ENCODE measurements at regions not wholly inside any gene's neighbourhood (a gene's known extent, or its start where the extent isn't known, plus 50 kb on each side); places are given as distances from the start of the nearest gene placed in this dataset.

DNA sequence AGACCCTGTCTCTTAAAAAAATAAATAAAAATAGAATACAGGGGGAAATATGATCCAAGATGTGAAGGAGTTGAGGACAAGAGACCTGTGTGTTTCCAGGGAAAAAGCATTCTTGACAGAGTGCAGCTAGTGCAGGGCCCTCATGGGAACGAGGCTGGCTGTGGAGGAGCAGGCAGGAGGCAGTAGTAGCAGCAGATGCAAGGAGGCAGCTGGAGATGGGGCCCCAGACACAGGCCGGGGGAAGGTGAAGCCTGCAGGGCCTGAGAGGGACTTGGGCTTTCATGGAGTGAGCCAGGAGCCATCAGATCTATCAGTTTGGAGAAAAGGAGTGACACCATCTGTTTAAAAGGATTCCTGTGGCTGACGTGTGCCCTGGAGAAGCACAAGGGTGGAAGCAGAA, 71.4 kb upstream of the ZNF438 start:
- Histone ChIP-seq H3K27ac (ENCODE audit: low read depth, low read length) (no peak overlapping the region), H3K4me3 (ENCODE audit: low read length) (no peak overlapping the region), H3K9me3 (ENCODE audit: control insufficient read depth in 2 of 3, low read length in 3 of 3) (no peaks in the 10 kb centered on the region), H3K4me1 (ENCODE audit: control insufficient read depth in 2 of 2, insufficient read depth in 2 of 2, low read length in 2 of 2) (no peaks in the 10 kb centered on the region), H3K27me3 (ENCODE audit: control insufficient read depth in 2 of 2, insufficient read depth in 2 of 2, low read length in 2 of 2) (no peaks in the 10 kb centered on the region), H3K36me3 (ENCODE audit: control insufficient read depth in 2 of 3, insufficient read depth in 3 of 3, low read length in 3 of 3) (no peaks in the 10 kb centered on the region)
- intact Hi-C loops (cut with micrococcal nuclease): loop anchor here in 1 of 2 donors (5.0 kb wide), 1 partner anchor 659 kb away; no protein-coding TSS in a partner anchor
- H3K36me3 Mint-ChIP-seq: no peaks in the 10 kb centered on the region
- ChIA-PET POLR2A (no interaction called here), CTCF (no interaction called here)
- peaks cover 0 to under 1% (median 0%) of the 10 kb centered on the region in 11 donors for H3K9me3 Mint-ChIP-seq
- peaks cover 0 to 59% (median 4%) of the 10 kb centered on the region in 7 donors for H3K4me1 Mint-ChIP-seq
- no peak overlapping the region for H3K4me3 Mint-ChIP-seq
- H3K27ac Mint-ChIP-seq: peak overlapping the region in 3 of 9 donors; percentile 9 to 65 (median 61)
- no peaks in the 10 kb centered on the region for H3K27me3 Mint-ChIP-seq
- ATAC-seq: no peak
- no peak for DNase-seq

DNA sequence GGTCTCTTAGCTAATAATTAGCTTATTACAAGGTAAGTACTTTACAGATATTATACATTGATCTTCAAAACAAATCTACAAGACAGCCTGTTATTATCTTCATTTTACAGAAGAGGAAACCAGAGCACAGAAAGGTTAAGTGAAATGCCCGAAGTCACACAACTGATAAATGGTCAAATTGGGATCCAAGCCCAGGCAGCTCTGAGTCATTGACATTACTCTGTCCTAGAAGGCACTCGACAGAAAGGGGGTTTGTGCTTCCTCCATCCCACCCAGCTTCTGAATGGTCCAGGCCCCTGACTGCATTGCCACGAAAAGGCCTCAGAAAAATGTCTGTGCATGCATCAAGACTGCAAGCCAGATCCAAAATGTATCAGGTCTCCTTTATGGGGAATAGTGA, 81.3 kb upstream of the ZNF438 start:
- no peak overlapping the region for H3K27ac ChIP-seq (ENCODE audit: low read depth, low read length)
- H3K9me3 Mint-ChIP-seq: peaks cover 0 to 37% (median 5%) of the 10 kb centered on the region in 11 donors
- DNase-seq: no peak
- no peaks in the 10 kb centered on the region for H3K36me3 ChIP-seq (ENCODE audit: control insufficient read depth in 2 of 3, insufficient read depth in 3 of 3, low read length in 3 of 3)
- POLR2A ChIA-PET: no interaction called here
- H3K27ac Mint-ChIP-seq: no peak overlapping the region
- intact Hi-C loops (cut with micrococcal nuclease): no loop called here
- CTCF ChIA-PET: no interaction called here
- no peaks in the 10 kb centered on the region for H3K9me3 ChIP-seq (ENCODE audit: control insufficient read depth in 2 of 3, low read length in 3 of 3)
- H3K4me1 ChIP-seq (ENCODE audit: control insufficient read depth in 2 of 2, insufficient read depth in 2 of 2, low read length in 2 of 2): no peaks in the 10 kb centered on the region
- H3K27me3 Mint-ChIP-seq: peaks cover 0 to 2% (median 0%) of the 10 kb centered on the region in 5 donors
- no peak for ATAC-seq
- H3K4me3 Mint-ChIP-seq: no peak overlapping the region
- no peak overlapping the region for H3K4me3 ChIP-seq (ENCODE audit: low read length)
- no peaks in the 10 kb centered on the region for H3K4me1 Mint-ChIP-seq
- H3K27me3 ChIP-seq (ENCODE audit: control insufficient read depth in 2 of 2, insufficient read depth in 2 of 2, low read length in 2 of 2): no peaks in the 10 kb centered on the region
- H3K36me3 Mint-ChIP-seq: peaks cover 0 to 18% (median 4%) of the 10 kb centered on the region in 5 donors

DNA sequence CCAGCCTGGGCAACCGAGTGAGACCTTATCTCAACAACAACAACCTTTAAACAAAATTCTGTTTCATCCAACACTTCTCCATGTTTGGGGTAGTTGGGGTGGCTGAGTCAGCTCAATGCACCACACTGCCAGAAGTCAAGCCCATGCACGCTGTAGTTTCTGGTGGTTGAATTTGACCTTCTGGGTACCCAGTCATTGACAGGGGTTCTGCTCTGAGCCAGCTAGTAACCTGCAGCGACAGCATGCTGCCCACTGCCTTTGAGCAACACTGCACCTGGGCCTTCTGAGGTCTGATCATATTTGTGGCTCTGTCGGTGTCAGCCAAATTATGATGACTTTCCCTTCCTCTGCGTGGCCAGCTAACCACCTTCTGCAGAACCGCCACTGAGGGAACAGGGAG, 84.6 kb upstream of the ZNF438 start:
- H3K4me3 ChIP-seq (ENCODE audit: low read length): no peak overlapping the region
- Mint-ChIP-seq H3K27ac (no peak overlapping the region), H3K36me3 (peaks cover 0 to 16% (median 4%) of the 10 kb centered on the region in 5 donors), H3K27me3 (peaks cover 0 to 4% (median 0%) of the 10 kb centered on the region in 5 donors), H3K4me1 (peaks cover 0 to 10% (median 0%) of the 10 kb centered on the region in 7 donors), H3K4me3 (no peak overlapping the region), H3K9me3 (peaks cover 0 to 26% (median 4%) of the 10 kb centered on the region in 11 donors)
- H3K36me3 ChIP-seq (ENCODE audit: control insufficient read depth in 2 of 3, insufficient read depth in 3 of 3, low read length in 3 of 3): no peaks in the 10 kb centered on the region
- intact Hi-C loops (cut with micrococcal nuclease): no loop called here
- no peak overlapping the region for H3K27ac ChIP-seq (ENCODE audit: low read depth, low read length)
- H3K4me1 ChIP-seq (ENCODE audit: control insufficient read depth in 2 of 2, insufficient read depth in 2 of 2, low read length in 2 of 2): no peaks in the 10 kb centered on the region
- ChIA-PET CTCF (no interaction called here), POLR2A (no interaction called here)
- ATAC-seq (no peak), DNase-seq (no peak)
- H3K9me3 ChIP-seq (ENCODE audit: control insufficient read depth in 2 of 3, low read length in 3 of 3): no peaks in the 10 kb centered on the region
- no peaks in the 10 kb centered on the region for H3K27me3 ChIP-seq (ENCODE audit: control insufficient read depth in 2 of 2, insufficient read depth in 2 of 2, low read length in 2 of 2)

DNA sequence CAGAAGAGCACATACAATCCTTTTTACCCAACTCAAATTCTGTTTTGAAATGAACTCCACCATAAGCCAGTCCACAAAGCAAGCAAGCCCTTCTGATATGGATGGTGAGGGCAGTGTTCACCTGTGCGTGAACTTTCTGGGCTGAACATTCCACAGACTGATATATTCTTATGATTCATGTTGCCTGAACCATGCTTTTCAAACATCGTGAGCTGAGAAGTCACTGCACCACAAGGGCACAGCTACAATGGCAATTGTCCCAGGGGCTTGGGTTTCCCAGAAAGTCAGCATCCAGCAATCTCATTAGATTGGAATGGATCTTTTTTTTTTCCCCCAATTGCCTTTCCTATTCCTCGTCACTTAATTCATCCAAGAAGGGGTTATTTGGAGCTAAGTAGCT, 86.9 kb upstream of the ZNF438 start:
- Histone ChIP-seq H3K9me3 (ENCODE audit: control insufficient read depth in 2 of 3, low read length in 3 of 3) (no peaks in the 10 kb centered on the region), H3K27me3 (ENCODE audit: control insufficient read depth in 2 of 2, insufficient read depth in 2 of 2, low read length in 2 of 2) (no peaks in the 10 kb centered on the region), H3K27ac (ENCODE audit: low read depth, low read length) (no peak overlapping the region), H3K4me1 (ENCODE audit: control insufficient read depth in 2 of 2, insufficient read depth in 2 of 2, low read length in 2 of 2) (no peaks in the 10 kb centered on the region), H3K36me3 (ENCODE audit: control insufficient read depth in 2 of 3, insufficient read depth in 3 of 3, low read length in 3 of 3) (no peaks in the 10 kb centered on the region), H3K4me3 (ENCODE audit: low read length) (no peak overlapping the region)
- intact Hi-C loops (cut with micrococcal nuclease): no loop called here
- H3K4me3 Mint-ChIP-seq: no peak overlapping the region
- POLR2A ChIA-PET: no interaction called here
- H3K27ac Mint-ChIP-seq: no peak overlapping the region
- DNase-seq: no peak
- H3K4me1 Mint-ChIP-seq: peaks cover 0 to 14% (median 0%) of the 10 kb centered on the region in 7 donors
- CTCF ChIA-PET: interaction anchor here (0.7 kb wide), 1 partner anchor 247 kb away, joined by 3 read pairs; no protein-coding TSS in a partner anchor
- peaks cover 0 to 12% (median 3%) of the 10 kb centered on the region in 5 donors for H3K36me3 Mint-ChIP-seq
- peaks cover 0 to 4% (median 0%) of the 10 kb centered on the region in 5 donors for H3K27me3 Mint-ChIP-seq
- H3K9me3 Mint-ChIP-seq: peaks cover 0 to 12% (median 0%) of the 10 kb centered on the region in 11 donors
- no peak for ATAC-seq

DNA sequence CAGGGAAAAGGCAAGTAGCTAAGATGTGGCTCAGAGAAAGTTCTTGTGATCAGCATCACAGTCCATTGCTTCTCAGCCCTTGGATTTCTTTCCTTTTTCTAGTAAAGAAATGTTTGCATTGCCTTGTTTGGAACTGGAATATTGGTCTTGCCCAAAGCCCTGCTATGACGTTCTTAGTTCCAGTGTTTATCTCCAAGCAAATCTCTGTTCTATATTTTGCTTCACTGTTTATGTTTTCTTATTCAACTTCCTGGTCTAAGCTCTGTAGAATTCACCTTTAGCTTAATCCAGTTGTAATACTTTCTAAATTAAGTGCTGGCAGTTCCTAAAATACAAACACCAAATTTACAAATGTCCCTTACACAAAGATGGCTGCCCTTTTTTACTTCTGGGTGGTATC, 88.7 kb upstream of the ZNF438 start:
- no peaks in the 10 kb centered on the region for H3K4me1 ChIP-seq (ENCODE audit: control insufficient read depth in 2 of 2, insufficient read depth in 2 of 2, low read length in 2 of 2)
- DNase-seq (no peak), ATAC-seq (no peak)
- Mint-ChIP-seq H3K4me1 (peaks cover 0 to 14% (median 0%) of the 10 kb centered on the region in 7 donors), H3K27ac (no peak overlapping the region), H3K36me3 (peaks cover 0 to 12% (median under 1%) of the 10 kb centered on the region in 5 donors), H3K27me3 (peaks cover 0 to 4% (median 0%) of the 10 kb centered on the region in 5 donors), H3K4me3 (no peak overlapping the region), H3K9me3 (peaks cover 0 to 6% (median 0%) of the 10 kb centered on the region in 11 donors)
- no peak overlapping the region for H3K4me3 ChIP-seq (ENCODE audit: low read length)
- no peaks in the 10 kb centered on the region for H3K9me3 ChIP-seq (ENCODE audit: control insufficient read depth in 2 of 3, low read length in 3 of 3)
- no peaks in the 10 kb centered on the region for H3K36me3 ChIP-seq (ENCODE audit: control insufficient read depth in 2 of 3, insufficient read depth in 3 of 3, low read length in 3 of 3)
- intact Hi-C loops (cut with micrococcal nuclease): no loop called here
- no peaks in the 10 kb centered on the region for H3K27me3 ChIP-seq (ENCODE audit: control insufficient read depth in 2 of 2, insufficient read depth in 2 of 2, low read length in 2 of 2)
- ChIA-PET CTCF (interaction anchor here (0.9 kb wide), 1 partner anchor 23 kb away, joined by 3 read pairs; no protein-coding TSS in a partner anchor), POLR2A (interaction anchor here (0.7 kb wide), 1 partner anchor 13 kb away, joined by 3 read pairs; no protein-coding TSS in a partner anchor)
- H3K27ac ChIP-seq (ENCODE audit: low read depth, low read length): no peak overlapping the region

DNA sequence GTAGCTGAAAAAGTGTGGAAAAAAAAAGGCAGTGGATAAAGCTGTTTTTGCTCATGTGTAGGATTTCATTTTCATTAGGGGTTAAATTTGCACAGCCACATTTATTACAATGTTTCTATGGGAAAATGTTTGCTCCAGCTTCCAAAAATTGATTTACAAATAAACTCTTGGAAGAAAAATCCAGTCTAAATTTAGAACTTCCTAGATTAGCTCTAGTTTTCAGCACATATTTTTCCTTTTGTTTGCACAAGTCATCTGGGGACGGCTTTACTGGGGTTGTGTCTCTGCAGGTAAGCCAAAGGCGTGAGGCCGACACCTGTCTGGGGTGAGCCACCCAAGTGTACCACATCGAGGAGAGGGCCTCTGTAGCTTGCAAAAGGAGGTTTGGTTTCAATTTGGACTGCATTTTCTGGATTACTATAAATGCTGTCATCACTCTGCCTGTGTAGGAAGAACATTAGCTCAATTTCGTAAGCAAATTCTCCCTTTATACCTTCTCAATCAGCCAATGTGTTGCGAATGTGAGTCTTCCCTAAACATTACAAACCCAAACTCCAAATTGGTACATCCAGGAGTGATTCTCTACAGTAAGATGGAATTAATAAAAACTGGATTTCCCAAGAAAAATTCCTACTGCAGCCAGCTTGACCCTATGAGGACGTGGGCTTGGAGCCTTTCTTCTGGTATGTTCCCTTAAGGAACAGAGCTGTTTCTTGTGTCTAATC, 89.5 kb upstream of the ZNF438 start:
- H3K27ac ChIP-seq (ENCODE audit: low read depth, low read length): no peak overlapping the region
- DNase-seq (no peak), ATAC-seq (no peak)
- no peaks in the 10 kb centered on the region for H3K27me3 ChIP-seq (ENCODE audit: control insufficient read depth in 2 of 2, insufficient read depth in 2 of 2, low read length in 2 of 2)
- H3K4me1 ChIP-seq (ENCODE audit: control insufficient read depth in 2 of 2, insufficient read depth in 2 of 2, low read length in 2 of 2): no peaks in the 10 kb centered on the region
- no peaks in the 10 kb centered on the region for H3K36me3 ChIP-seq (ENCODE audit: control insufficient read depth in 2 of 3, insufficient read depth in 3 of 3, low read length in 3 of 3)
- peaks cover 0 to 6% (median 0%) of the 10 kb centered on the region in 11 donors for H3K9me3 Mint-ChIP-seq
- POLR2A ChIA-PET: interaction anchor here (0.7 kb wide), 1 partner anchor 12 kb away, joined by 3 read pairs; no protein-coding TSS in a partner anchor
- H3K4me1 Mint-ChIP-seq: peaks cover 0 to 14% (median 0%) of the 10 kb centered on the region in 7 donors
- no peak overlapping the region for H3K4me3 ChIP-seq (ENCODE audit: low read length)
- no peak overlapping the region for H3K4me3 Mint-ChIP-seq
- intact Hi-C loops (cut with micrococcal nuclease): no loop called here
- peaks cover 0 to 10% (median 0%) of the 10 kb centered on the region in 5 donors for H3K36me3 Mint-ChIP-seq
- H3K27ac Mint-ChIP-seq: no peak overlapping the region
- CTCF ChIA-PET: interaction anchor here (0.9 kb wide), 1 partner anchor 23 kb away, joined by 3 read pairs; no protein-coding TSS in a partner anchor
- H3K27me3 Mint-ChIP-seq: peaks cover 0 to 4% (median 0%) of the 10 kb centered on the region in 5 donors
- no peaks in the 10 kb centered on the region for H3K9me3 ChIP-seq (ENCODE audit: control insufficient read depth in 2 of 3, low read length in 3 of 3)
